Activated naive CD4-positive, alpha-beta T cell treated with Interleukin-2 at 50 U/mL for 16 hours (primary cell): ENCODE measurements at regions not wholly inside any gene's neighbourhood (a gene's known extent, or its start where the extent isn't known, plus 50 kb on each side); places are given as distances from the start of the nearest gene placed in this dataset.
"Not testable (repeated sequence)": the region's sequence is repeated elsewhere in the genome, so short reads cannot be mapped to it uniquely, and the experiment has no call there.

Source experiments
- DNase-seq: peaks from one replicate; pipeline ENCODE4 v3.0.0-alpha.2; 2020

GRCh38 chr2:89234818-89235466 lies 543.5 kb downstream of the RPIA start:
- not testable (repeated sequence) for DNase-seq

- DNase-seq = not testable (repeated sequence)
Measured at GRCh38 chr2:89236832-89237450, 545.5 kb downstream of the RPIA start.

- DNase-seq = not testable (repeated sequence)
Measured at GRCh38 chr2:89237783-89238182, 546.3 kb downstream of the RPIA start.

- DNase-seq = not testable (repeated sequence)
Measured at GRCh38 chr2:89243114-89243700, 551.7 kb downstream of the RPIA start.

DNA sequence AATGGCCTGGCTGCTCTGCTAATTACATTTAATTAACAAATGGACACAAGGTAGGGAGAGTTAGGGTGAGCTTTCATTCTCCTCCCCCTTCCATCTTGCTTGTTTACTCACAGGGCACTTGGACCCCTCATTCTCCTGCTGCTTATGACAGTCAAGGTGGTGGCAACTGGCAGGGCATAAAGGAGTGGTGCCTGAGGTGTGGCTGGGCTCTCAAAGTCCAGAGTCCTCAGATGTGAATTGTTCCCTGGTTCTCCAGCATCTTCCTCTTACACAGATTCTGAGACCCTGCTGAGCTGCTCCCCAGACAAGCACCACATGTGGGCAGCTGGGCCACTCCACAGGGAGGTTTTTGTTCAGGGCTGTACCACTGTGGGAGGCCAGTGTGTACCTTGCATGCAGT lies 552.9 kb downstream of the RPIA start:
- DNase-seq = not testable (repeated sequence)

- not testable (repeated sequence) for DNase-seq
Measured at GRCh38 chr2:89245478-89245877, 554.0 kb downstream of the RPIA start.

DNA sequence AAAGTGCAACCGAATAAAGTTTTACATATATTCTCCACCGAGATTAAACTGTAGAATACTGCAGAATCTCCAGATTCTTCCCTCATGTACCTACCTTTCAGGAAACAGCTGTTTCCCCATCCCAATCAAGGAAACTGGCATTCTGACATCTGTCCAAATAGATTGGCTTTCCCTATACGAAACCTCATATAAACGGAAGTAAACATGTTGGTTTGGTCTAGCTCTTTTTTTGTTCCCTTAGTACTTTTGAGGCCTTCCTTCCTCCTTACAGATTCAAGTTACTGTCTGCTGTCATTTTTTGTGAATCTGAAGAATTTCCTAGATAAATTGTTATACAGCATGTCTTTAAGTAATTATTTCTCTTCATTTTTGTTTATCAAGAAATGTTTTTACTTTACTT lies 554.6 kb downstream of the RPIA start:
- not testable (repeated sequence) for DNase-seq

DNA sequence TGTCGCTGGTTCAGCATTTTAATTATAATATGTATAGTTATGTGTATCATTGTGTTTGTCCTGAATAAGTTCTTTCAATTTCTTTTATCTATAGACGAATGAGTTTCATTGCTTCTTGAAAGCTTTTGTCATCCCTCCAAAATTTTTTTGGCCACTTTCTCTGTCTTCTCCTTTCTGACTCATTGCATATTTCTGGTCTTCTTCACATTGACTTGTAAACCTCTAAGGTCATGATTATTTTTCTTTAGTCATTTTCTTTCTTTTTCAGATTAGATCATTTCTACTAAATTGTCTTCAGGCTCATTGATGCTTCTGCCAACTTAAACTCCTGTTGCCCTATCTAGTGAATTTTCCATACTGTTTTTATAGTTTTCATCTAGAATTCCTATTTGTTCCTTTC lies 555.1 kb downstream of the RPIA start:
- DNase-seq = not testable (repeated sequence)

- not testable (repeated sequence) for DNase-seq
Measured at GRCh38 chr2:89255013-89255412, 563.5 kb downstream of the RPIA start.

- not testable (repeated sequence) for DNase-seq
Measured at GRCh38 chr2:89273443-89273842, 582.0 kb downstream of the RPIA start.

DNA sequence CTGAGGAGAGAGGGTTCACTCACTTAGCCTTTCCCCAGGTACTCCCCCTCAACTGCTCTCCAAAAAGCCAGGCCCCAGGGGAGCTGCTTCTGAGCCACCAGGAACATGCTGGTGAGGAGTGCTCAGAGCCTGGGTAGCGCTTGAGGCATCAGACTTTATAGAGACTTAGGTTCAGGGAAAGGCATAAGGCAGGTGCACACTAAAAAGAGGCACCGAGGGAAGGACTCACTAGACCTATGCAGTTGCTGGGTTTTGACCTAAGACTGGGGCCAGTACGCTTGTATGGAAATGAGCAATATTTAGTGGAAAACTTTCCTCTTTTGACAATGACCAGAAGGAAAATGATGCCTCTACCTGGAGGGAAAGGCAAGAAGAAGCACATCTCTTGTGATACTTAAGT lies 589.1 kb downstream of the RPIA start:
- not testable (repeated sequence) for DNase-seq

- not testable (repeated sequence) for DNase-seq
Measured at GRCh38 chr2:89286448-89287080, 595.1 kb downstream of the RPIA start.

- DNase-seq = not testable (repeated sequence)
Measured at GRCh38 chr2:89287084-89287483, 595.6 kb downstream of the RPIA start.

GRCh38 chr2:89291717-89292298 lies 600.3 kb downstream of the RPIA start:
- DNase-seq = not testable (repeated sequence)

GRCh38 chr2:89293399-89293798 lies 601.9 kb downstream of the RPIA start:
- not testable (repeated sequence) for DNase-seq

- not testable (repeated sequence) for DNase-seq
Measured at GRCh38 chr2:89294335-89294734, 602.9 kb downstream of the RPIA start.

DNA sequence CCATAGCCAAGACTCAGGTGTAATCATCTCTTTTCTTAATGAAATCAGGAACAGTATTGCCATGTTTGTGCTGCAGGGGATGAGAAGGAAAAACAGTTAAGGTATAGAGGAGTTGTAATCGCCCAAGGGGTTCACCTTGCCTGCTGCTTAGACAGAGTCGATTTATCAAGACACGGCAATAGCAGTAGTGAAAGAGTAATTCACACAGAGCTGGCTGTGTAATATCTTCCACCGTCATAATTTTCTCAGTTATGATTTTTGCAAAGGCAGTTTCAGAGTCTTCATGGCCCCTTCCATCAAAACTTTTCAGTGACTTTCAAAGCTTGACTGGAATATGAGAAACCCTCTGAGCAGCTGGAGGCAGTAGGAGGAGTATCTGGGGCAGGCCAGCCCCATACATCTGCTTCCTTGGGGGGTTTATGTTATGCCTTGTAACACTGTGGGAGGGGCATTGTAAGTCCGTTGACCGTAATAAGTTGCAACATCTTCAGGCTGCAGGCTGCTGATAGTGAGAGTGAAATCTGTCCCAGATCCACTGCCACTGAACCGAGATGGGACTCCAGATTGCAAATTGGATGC lies 605.4 kb downstream of the RPIA start:
- DNase-seq = not testable (repeated sequence)

DNA sequence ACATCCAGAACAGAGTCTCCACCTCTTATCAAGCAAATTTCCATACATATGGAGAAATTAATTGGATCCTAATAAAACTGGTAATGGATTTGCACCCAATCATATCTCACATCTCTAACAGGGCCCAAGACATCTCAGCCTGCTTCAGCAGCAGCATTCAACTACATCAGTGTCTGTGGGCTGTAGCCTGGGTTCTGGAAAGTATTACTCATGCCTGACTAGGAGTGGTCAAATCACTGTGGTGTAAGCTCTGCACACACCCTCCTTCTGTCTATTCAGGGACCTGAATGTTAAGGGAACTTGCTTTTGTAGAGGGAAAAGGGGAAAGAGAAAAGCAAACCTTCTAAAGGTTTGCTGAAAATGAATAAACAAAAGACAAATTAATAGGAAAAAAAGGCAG lies 607.7 kb downstream of the RPIA start:
- DNase-seq = not testable (repeated sequence)

DNA sequence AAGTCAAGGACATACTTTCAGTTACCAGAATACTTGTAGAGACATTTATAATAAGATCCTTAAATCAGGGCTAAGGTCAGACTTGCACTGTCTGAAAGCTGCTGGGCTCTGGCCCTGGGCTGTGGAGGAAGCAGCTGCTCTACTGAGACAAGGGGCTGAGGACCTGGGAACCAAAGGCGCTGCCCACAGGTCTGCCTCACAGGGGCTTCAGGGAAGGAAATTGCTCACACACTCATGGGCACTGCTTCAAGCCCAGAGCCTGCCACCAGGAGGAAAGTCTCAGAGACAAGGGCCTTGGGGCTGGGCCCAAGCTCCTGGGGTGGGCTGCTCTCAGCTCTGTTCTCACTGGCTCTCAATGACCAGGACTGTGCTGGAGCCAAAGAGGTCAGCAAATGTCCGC lies 614.1 kb downstream of the RPIA start:
- not testable (repeated sequence) for DNase-seq

DNA sequence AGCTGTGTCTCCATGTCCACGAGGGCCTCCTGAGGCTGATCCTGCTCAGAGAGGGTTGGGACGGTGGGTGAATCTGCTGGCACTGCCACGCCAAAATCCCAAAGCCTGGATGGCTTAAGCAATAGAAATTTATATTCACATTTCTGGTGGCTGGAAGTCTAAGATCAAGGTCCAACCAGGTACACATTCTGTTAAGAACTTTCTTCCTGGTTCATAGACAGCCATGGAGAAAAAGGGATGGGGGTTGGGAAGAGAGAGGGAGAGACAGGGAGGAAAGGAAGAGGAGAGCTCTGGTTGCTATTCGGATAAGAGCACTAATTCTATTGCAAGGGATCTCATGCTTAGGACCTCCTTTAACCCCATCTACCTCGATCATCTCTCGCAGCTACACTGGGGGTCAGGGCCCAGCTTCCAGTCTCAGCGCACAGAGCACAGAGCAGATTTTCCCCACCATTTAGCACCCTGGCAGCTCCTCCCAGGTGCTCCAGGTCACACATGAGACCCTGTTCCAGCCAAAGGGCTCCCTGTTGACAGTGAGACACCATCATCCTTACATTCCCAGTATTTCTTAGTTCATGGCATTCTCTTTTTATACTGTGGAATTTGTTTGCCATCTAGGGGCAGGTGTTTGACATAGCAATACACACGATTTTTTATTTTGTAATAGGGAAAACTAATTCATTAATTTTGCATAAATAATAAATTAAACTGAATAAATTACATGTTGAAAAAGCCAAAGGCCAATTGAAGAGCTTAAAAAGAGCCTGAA lies 615.6 kb downstream of the RPIA start:
- DNase-seq = not testable (repeated sequence)

DNA sequence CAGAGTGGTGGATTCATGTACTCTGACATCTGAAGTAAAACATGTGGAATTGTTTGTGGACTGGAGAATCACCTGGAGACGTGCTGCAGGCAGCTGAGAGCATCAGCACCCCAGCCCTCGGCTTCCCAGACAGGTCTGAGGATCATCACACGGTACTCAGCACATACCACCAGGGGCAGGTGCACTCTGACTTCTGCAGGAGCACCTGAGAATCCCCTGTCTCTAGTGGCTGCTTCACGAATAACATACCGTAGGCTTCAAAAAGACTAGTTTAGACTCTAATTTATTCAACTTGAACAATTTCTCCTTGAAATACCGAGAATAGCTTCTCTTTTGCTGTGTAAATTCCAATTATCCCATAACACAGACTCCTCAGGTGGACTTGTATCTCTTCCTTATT lies 627.5 kb downstream of the RPIA start:
- DNase-seq = not testable (repeated sequence)

DNA sequence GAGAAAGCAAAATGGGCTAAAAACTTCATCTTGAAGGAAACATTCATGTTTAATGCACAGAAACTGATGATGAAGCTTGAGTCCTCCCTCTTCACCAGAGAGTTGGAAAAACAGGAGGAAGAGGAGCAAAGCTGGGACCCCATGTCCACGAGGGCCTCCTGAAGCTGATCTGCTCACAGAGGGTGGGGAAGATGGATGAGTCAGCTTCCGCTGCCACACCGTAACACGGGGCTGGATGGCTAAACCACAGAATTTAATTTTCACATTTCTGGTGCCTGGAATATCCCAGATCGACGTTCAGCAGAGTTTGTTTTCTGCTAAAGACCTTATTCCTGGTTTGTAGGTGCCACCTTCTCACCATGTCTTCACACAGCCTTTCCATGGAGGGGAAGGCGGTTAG lies 634.4 kb downstream of the RPIA start:
- DNase-seq = not testable (repeated sequence)
